GM21723 (cell line): ENCODE measurements at regions not wholly inside any gene's neighbourhood (a gene's known extent, or its start where the extent isn't known, plus 50 kb on each side); places are given as distances from the start of the nearest gene placed in this dataset.

Source experiments
- ATAC-seq: cut with Tn5 transposase; IDR thresholded peaks from one replicate; pipeline ENCODE4 v1.9.1; 2021; ENCODE audit warnings: mild to moderate bottlenecking, moderate library complexity; ENCODE audit not compliant: unreplicated experiment

DNA sequence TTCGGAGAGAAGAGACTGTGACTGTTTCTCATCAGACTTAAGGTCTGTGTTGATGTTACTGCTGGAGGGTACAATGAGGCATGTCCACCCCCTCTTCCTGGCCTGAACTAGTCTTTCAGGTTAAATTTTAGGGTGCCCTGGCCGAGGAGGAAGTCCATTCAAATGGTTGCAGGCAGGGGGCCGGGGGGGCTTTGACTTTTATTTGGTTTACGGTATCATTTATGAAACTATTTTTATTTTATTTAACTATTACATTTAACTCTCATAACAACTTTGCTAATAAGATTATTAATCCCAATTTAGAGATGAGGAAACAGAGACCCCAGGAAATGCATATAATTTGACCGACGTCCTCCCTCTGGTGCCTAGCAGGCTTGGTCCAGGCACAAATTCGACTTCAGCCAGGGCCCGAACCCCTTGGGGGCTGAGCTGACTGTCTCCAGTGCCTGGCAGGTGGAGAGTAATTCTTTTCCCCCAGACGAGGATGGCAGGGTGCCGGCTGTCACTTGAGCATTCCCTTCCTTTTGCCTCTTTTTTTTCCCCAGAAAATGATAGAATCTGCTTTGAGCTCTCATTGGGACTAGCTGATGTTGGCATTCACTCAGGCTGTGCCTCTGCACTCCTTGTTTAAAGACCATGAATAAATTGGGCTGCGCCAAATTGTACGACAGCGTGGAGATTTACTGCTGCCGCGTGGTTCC, 255.3 kb upstream of the SALL3 start:
- ATAC-seq = no peak

DNA sequence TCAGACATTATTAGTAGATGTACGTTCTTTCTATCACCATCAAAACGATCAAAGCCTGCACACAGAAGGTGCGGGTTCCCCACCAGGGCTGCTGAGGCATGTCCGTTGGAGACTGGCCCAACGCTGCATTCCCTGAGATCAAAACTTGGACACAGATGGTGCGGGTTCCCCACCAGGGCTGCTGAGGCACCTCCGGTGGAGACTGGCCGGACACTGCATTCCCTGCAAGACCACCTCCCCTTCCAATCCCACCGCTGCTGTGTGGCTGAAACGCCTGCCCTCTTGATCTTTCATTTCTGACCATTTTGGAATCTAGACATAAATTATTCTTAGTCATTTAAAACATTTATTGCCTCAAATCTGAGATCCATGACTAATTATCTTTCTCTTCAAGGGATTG, 254.2 kb upstream of the SALL3 start:
- no peak for ATAC-seq

DNA sequence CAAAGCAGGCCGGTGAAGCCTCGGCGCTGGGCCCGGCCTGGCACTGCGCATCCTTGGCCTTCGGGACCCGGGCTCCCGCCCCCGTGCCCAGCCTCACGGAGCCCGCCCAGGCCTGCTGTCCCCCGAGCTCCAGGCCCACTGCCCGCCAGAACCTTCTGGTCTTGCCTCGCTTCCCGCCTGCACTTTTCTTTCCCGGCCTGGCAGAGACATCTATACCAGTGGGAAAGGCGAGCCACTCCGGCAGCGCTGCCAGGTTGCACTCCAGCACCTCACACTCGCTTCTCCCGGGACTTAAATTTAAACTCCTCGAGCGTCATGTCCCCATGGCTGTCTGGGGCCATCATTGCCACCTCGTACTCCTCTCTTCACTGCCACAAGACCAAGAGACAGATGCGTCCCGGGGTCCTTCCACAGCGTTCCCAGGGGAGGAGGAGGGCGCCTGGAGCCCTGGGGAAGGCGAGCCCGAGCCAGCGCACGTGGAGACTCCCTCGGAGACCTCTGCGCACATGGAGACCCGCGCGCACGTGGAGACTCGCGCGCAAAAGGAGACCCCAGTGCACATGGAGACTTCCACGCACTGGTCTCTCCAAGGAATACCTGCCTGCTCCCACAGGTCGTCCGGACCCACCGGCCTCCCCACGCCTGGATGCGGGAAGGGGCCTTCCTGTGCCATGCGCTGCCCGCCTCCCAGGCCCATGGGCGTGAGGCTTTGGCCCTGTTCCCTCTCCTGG, 253.1 kb upstream of the SALL3 start:
- no peak for ATAC-seq

DNA sequence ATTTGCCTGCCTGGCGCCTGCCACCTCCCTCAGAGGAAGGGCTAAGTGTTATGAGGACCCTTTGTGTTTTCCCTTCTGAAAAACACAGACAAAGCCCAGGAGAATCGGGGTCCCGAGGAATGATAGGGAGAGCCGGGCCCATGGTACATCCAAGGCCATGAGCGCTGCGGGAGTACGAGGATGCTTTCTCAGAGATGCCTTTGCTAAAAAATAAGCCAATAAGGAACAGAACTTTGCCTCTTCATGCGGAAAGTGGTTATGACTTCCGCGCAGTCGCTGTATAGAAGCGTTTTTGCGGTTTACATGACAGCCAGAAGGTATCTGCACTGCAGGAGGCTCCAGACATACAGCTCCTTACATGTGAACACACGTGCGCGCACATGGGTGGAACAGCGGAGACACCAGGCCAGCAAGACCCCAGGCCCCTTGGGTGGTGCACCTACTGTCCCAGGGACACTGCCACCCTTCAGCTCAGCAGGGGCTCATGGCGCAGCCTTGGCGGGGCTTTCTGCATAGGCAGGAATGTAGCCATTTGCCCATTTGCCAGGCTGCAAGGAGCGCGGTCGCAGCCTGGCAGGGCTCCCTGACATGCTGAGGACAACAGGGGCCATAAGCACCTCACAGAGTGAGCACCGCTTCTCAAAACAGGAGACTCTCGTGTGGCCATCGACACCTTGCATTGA, 252.4 kb upstream of the SALL3 start:
- ATAC-seq = no peak

DNA sequence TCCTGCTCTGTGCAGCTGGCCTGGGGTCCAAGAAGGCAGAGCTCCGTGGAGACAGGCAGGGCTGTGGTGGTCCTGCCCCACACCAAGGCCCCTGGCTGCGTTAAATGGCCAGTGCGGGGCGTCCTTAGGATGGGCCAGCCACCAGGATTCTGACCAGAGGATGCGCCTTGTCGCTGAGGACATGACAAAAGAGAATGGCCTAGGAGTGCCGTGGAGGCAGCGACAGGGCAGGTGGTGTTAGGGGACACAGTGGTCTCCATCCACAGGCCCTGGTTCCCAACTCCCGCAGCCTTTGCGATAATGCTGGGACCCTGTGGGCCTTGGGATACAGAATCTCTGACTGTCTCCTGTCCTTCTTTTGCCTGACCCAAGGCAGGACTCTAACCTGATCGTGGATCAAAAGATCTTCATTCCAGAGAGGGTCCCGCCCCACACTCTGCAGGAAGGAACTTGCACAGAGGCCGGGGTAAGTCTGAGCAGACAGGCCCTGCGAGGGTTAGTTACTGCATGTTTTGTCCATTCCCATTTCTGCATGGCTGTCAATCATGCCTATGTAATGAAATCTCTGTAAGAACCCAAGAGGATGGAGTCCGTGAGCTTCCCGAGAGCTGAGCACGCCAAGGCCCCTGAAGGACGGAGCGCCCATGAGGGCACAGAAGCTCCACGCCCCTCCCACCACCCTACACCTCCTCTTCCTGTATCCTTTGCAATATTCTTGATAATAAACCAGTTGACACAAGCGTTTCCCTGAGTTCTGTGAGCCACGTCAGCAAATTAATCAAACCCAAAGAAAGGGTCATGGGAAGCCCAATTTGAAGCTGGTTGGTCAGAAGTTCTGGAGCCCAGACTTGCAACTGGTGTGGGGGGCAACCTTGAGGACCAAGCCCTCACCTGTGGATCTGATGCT, 251.5 kb upstream of the SALL3 start:
- no peak for ATAC-seq

DNA sequence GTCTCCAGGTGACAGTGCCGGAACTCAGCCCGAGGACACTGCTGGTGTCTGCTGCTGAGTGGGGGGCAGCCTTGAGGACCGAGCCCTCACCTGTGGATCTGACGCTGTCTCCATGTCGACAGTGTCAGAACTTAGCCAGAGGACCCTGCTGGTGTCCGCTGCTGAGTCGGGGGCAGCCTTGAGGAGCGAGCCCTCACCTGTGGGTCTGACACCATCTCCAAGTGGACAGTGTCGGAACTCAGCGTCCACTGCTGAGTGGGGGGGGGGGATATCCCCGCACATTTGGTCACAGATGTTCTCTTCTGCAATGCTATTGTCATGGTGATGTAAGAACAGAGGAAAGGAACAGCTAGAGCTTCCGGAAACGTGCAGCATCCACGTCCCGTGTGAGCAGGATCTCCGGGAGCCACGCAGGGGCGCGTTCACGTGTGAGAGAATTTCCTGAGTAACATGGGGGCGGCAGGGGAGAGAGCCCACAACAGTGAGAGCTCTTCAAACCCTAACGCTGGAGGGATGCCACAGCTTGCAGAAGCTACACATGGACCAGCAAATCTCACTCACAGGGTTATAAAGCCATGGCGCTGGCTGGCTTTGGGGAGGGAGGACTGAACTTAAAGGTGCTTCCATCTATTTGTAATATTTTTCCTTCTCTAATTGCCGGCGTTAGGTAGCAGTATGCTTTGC, 250.7 kb upstream of the SALL3 start:
- ATAC-seq = no peak

DNA sequence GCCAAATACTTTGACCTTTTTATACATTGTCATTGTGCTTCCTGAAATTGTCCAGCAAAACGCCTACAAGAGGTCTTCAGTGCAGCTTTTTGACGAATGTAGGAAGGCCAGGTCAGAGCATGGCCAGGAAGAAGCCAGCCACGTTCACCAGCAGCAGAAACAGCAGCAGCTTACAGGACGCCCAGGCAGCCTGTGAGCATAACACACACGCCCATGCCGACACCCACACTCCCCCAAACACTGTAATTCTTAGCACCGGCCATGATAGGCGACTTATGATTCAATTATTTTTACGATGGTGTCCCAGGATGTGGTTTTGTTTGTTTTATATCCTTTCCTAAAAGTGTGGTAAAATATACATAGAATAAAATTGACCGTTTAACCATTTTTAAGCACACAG, 249.1 kb upstream of the SALL3 start:
- no peak for ATAC-seq

DNA sequence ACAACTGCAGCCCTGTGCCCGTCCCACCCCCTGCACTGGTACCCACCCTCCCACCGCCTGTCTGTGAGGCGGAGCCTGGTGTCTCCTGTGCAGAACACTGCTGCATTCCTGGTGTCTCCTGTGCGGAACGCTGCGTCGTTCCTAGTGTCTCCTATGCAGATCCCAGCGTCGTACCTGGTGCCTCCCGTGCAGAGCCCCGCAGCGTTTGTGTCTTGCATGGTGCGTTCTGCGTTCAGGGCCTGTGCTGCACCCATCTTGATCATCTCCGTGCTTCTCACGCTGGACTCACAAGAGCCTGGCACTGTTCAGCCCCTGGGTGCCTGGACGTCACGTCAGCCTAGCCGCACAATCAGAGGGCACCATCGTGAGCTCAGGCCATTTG, 248.6 kb upstream of the SALL3 start:
- no peak for ATAC-seq

DNA sequence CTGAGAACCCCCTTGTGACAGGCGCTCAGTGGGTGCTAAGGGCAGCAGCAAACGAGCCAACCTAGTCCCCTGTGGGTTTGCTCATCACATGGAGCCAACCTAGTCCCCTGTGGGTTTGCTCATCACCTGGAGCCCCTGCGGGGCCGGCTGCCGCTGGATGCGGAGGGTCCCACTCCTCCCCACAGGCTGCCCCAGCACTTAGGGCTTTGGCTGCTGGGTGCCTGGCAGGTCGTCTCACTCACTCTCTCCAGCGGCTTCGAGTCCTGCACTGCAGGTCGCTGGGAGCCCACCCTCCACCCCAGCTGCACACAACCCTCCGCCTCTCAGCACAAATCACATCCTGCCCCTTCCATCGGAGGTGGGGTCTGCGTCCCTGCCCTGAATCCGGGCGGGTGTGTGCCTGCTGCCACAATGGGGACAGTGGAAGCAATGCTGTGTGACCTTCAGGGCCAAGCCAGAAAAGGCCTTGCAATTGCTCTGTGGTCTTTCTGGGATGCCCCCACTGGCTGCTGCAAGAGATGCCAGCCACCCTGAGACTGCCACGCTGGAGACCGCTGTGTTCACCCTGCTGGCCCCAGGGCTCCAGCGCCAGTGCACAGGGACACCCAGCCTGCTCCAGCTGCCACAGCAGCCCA, 248.1 kb upstream of the SALL3 start:
- no peak for ATAC-seq

DNA sequence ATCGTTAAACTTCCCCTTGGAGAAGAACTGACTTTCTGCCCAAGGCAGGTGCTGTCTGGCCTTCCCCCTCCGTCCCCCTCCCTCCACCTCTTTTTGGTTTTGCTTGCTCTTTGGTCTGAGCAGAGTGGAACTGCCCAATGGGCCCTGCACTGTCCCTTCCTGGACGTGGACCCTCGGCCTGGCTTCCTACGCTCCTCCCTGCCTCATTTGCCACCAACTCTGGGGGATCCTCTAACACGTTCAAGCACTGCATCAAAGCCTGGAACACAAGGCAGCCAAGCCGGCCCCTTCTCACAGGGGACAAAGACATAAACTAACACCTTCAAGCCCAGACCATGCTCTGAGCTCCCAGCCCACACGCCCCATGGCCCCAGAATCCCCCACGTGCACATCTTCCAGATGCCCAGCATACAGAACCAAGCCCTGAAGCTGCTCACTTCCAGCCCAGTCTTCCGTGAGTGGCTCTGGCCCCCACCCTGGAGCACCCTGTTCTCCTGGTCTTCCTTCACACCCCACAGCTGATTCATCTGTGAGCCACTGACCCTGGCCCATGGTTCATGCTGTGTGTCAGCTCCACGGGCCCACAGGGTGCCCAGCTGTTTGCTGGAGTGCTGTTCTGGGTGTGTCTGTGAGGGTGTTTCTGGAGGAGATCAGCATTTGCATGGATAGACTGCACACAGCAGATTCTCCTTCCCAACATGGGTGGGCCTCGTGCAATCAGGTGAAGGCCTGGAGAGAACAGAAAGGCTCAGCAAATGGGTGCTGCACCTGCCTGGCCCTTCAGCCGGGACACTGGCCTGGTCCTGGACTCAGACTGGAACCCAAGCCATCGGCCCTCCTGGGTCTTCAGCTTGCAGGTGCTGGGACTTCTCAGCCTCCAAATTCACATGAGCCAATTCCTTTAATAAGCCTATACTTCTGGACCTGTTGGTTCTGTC, 247.1 kb upstream of the SALL3 start:
- no peak for ATAC-seq

DNA sequence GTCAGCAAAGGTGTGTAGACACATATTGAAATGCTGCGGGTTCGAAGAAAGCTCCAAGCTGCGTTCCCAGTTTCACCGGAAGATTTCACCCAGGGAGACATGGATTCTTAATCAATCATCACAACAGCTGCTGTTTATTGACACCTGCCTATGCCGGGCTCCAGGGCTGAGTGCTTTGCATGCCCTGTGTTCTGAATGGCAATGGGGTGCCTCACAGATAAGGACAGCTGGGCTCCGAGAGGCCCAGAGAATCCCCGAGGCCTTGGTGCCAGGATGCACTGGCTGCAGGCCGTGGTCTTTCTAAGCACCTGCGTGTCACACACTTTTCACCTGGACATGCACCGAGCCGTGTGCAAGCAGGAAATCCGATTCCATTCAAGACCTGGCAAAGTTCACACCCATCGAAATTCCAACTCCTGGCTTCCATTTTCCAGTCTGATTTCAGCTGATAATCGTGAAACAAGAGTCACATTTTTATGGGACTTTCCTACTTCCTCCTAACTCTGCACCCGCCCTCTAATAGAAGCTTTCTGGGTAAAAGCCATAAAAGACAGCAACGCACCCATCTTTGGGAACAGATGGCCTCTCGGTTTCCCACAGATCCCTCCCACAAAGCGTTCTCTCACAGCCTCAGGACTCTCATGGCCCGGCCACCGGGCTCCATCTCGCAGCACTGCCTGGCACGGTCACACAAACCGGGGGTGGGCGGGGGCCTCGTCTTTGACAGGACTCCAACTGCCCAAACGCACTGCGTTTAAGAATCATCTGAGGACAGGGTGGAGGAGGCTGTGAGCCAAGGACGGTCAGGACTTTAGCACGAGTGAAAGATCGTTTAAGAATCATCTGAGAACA, 245.6 kb upstream of the SALL3 start:
- no peak for ATAC-seq

DNA sequence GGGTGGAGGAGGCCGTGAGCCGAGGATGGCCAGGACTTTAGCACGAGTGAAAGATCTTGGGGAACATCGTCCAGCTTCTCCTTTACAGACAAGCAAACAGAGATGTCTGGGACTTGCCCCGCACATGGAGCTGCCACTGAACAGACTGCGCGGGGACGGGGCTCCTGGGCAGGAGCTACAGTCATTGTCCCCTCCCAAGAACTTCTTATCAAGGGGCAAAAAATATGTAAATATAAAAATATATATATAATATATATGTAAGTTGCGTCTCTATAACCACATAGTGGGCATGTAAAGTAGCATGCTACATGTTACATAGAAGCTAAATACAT, 245.0 kb upstream of the SALL3 start:
- no peak for ATAC-seq

DNA sequence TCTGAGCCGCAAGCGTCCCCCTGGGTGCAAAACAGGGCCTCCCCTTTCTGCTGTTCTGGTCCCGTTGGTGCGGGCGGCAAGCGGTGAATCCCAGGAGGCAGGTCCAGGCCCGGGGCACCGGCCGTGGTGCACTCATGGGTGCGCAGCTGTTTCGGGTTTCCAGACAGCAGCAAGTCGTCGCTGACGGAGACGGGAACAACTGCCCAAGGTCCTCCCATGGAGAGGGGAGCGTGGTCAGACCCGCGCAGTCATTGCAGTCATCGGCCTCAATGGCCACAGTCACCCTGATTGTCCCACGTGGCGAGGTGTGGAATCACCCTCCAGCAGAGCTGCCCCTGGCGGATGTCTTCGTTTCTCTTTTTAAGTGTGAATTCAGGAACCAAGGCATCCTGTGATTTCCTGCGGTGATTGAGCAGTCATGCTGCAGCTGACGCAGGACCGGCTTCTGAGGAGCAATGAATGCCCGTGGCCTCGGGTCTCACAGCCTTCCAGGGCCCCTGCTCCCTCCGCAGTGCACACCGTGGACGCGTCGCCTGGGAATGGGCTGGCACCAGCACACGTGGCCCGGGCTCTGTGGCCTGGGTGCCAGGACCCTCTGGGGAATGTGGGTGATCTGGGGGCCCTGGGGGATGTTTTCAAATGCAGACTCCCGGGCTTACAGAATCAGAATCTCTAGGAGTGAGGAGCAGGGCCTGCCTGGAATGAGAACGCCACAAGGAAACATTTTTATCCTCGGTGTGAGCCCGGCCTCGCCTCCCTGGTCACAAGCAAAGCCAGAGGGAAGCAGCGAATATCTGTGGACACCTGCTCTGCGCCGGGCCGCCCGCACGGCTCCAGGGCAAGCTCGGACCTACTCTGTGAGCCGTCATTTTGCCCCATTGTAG, 244.2 kb upstream of the SALL3 start:
- no peak for ATAC-seq

DNA sequence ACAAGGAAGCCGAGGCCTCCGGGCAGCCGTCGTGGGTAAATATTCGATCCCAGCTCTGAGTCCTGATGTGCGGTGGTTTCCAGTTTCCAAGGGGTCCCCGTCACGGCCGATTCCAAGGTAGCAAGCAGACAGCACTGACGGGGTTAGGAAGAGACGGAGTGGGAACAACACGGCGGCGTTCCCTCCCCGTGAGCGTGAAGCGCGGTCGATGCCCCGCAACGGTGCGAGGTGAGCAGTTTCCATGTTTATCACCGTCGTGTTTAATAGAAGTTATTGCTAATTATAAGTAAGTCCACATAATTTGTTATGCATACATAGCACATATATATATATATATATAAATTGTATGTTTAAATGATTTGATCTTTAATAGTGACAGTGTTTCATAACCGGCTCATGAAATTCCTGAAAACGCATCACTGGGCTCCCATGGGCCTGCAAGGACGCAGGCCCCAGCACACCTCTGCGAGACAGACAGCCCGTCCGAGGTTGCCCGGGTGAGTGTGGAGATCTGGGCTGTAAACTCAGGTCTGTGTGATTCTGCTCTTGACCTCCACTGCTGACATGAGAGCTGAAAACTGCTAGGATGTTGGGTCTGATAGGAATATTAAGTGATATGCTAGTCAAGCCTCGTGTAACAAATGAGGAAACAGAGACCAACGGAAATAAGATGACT, 243.5 kb upstream of the SALL3 start:
- no peak for ATAC-seq

DNA sequence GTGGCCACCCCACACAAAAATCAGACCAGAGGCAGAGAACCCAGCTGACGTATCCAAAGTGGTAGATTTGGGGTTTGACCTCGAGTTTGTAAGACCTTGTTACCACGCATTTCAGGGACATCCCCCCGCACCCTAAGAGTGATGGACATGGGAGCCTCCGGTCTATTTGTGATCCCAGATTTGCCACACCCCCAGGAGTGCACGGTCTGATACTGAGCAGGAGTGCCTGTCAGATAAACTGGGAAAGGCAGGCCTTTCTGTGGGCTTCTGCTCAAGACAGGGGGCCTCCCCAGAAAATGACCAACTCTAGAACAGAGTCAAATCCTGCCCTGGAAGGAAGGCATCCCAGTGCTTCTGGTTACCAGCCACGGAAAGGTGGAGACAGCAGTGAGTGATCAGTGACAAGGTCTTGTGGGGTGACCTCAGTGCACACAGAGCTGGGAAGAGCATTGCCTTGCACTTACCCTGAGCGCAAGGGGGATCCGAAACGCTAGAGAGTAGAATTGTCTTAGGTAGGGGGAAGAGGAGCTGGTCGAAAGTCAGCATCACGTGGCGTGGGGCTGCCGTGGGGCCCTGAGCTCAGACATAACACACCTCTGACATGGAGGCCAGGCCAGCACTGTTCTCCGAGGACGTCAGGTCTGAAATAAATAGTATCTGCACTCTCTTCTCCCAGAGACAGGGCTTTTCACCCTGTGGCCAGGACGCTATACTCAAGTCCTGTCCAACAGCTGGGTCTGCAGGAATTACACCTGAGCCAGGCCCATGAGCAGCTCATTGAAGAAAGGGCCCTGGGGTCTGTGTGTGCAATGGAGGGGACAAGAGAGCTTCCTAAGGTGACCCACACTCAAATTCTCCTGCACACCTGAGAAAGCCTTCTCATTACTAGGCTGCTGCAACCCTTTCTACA, 242.4 kb upstream of the SALL3 start:
- no peak for ATAC-seq
